Left ventricle myocardium inferior (tissue), 1 donor: ENCODE measurements at regions not wholly inside any gene's neighbourhood (a gene's known extent, or its start where the extent isn't known, plus 50 kb on each side); places are given as distances from the start of the nearest gene placed in this dataset.

ENCODE experiments used
- DNase-seq: peaks from one replicate; pipeline ENCODE4 v3.0.0-alpha.2; 2020
- H3K27ac ChIP-seq: fragments of 200-600 bp; replicated peaks from 2 replicates; pipeline ENCODE4 v1.8.0; 2021
- H3K27me3 ChIP-seq: fragments of 200-600 bp; 2 replicates; pipeline ENCODE4 v1.8.0; 2021; ENCODE audit warnings: low read depth
- H3K36me3 ChIP-seq: fragments of 200-600 bp; 2 replicates; pipeline ENCODE4 v1.8.0; 2021
- H3K4me1 ChIP-seq: fragments of 200-600 bp; 2 replicates; pipeline ENCODE4 v1.8.0; 2021
- H3K4me3 ChIP-seq: fragments of 200-600 bp; 2 replicates; pipeline ENCODE4 v1.8.0; 2021; ENCODE audit warnings: mild to moderate bottlenecking, moderate library complexity
- H3K9me3 ChIP-seq: fragments of 200-600 bp; replicated peaks from 2 replicates; pipeline ENCODE4 v1.8.0; 2021
- intact Hi-C: fragments of 100-400 bp; cut with micrococcal nuclease; formaldehyde crosslinking; loops from one replicate; pipeline ENCODE4 v1.11.0; 2022
- TF ChIP-seq, protein P1 (sequence below): fragments of 200-600 bp; IDR thresholded peaks from 2 replicates; pipeline ENCODE4 v1.8.0; 2021; ENCODE audit warnings: antibody characterized with exemption, mild to moderate bottlenecking, borderline replicate concordance
- donor health status: DM: no; HTN: yes; CAD: no; lungs with severe emphysema.

DNA sequence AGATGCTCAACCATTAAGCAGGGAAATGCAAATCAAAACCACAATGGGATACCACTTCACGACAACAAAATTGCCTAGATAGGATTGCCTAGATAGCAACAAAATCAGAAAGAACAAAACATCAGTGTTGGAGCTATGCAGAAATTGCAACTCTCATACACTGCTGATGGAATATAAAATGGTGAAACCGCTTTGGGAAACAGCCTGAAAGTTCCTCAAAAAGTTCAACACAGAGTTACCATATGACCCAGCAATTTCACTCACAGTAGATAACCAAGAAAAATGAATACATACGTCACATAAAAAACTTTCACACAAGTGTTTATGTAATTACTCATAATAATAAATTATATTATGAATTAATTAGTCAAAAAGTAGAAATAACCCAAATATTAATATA, 78.3 kb downstream of the MAFB start:
- no peaks in the 10 kb centered on the region for H3K9me3 ChIP-seq
- no peak overlapping the region for H3K4me3 ChIP-seq
- no peaks in the 10 kb centered on the region for H3K4me1 ChIP-seq
- H3K36me3 ChIP-seq = no peaks in the 10 kb centered on the region
- H3K27ac ChIP-seq = no peak overlapping the region
- peaks cover 13% of the 10 kb centered on the region for H3K27me3 ChIP-seq
- no peak for DNase-seq
- intact Hi-C loops = loop anchor here (10.0 kb wide), 1 partner anchor 56 kb away; no protein-coding TSS in a partner anchor
- TF ChIP-seq, protein P1, sequence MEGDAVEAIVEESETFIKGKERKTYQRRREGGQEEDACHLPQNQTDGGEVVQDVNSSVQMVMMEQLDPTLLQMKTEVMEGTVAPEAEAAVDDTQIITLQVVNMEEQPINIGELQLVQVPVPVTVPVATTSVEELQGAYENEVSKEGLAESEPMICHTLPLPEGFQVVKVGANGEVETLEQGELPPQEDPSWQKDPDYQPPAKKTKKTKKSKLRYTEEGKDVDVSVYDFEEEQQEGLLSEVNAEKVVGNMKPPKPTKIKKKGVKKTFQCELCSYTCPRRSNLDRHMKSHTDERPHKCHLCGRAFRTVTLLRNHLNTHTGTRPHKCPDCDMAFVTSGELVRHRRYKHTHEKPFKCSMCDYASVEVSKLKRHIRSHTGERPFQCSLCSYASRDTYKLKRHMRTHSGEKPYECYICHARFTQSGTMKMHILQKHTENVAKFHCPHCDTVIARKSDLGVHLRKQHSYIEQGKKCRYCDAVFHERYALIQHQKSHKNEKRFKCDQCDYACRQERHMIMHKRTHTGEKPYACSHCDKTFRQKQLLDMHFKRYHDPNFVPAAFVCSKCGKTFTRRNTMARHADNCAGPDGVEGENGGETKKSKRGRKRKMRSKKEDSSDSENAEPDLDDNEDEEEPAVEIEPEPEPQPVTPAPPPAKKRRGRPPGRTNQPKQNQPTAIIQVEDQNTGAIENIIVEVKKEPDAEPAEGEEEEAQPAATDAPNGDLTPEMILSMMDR = no peak

GRCh38 chr20:40607927-40608326, 81.1 kb downstream of the MAFB start:
- Histone ChIP-seq H3K27ac (no peak overlapping the region), H3K9me3 (no peaks in the 10 kb centered on the region), H3K4me3 (no peak overlapping the region), H3K27me3 (peaks cover 33% of the 10 kb centered on the region), H3K4me1 (no peaks in the 10 kb centered on the region), H3K36me3 (no peaks in the 10 kb centered on the region)
- no peak for DNase-seq
- intact Hi-C loops = no loop called here
- TF ChIP-seq, protein P1 = no peak

GRCh38 chr20:40606660-40607059, 82.4 kb downstream of the MAFB start:
- intact Hi-C loops = no loop called here
- no peak for DNase-seq
- no peaks in the 10 kb centered on the region for H3K9me3 ChIP-seq
- H3K36me3 ChIP-seq = no peaks in the 10 kb centered on the region
- H3K4me1 ChIP-seq = no peaks in the 10 kb centered on the region
- TF ChIP-seq, protein P1 = no peak
- no peak overlapping the region for H3K27ac ChIP-seq
- no peak overlapping the region for H3K4me3 ChIP-seq
- peaks cover 38% of the 10 kb centered on the region for H3K27me3 ChIP-seq

- TF ChIP-seq, protein P1 = no peak
- H3K36me3 ChIP-seq = no peaks in the 10 kb centered on the region
- H3K27me3 ChIP-seq = peaks cover 34% of the 10 kb centered on the region
- H3K4me3 ChIP-seq = no peak overlapping the region
- no peaks in the 10 kb centered on the region for H3K9me3 ChIP-seq
- H3K4me1 ChIP-seq = no peaks in the 10 kb centered on the region
- intact Hi-C loops = no loop called here
- H3K27ac ChIP-seq = no peak overlapping the region
- no peak for DNase-seq
Observed at GRCh38 chr20:40606237-40606636, 82.8 kb downstream of the MAFB start.

DNA sequence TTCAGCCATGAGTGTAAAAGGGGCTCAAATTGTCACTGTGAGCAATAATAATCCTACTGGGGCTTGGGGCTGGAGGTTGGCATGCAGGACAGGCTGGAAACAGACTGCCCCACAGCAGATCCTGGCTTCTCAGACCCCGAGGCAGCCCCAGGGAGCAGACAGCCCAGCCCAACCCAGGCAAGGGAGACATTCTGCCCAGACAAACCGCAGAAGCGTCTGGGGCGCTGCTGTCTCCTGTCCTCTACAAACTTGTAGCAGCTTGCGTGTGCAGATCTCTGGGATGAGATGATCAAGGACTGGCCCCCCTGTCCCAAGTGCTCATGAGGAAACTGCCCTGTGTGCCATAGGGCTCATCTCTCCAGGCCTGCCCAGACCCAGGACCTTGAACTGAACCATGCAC, 84.6 kb downstream of the MAFB start:
- DNase-seq = no peak
- TF ChIP-seq, protein P1 = no peak
- no peak overlapping the region for H3K4me3 ChIP-seq
- no peak overlapping the region for H3K27ac ChIP-seq
- peaks cover 6% of the 10 kb centered on the region for H3K9me3 ChIP-seq
- no peaks in the 10 kb centered on the region for H3K4me1 ChIP-seq
- peaks cover 33% of the 10 kb centered on the region for H3K27me3 ChIP-seq
- no peaks in the 10 kb centered on the region for H3K36me3 ChIP-seq
- intact Hi-C loops = no loop called here
